DMS153 (cell line): ENCODE measurements at regions not wholly inside any gene's neighbourhood (a gene's known extent, or its start where the extent isn't known, plus 50 kb on each side); places are given as distances from the start of the nearest gene placed in this dataset.
"Not testable (repeated sequence)": the region's sequence is repeated elsewhere in the genome, so short reads cannot be mapped to it uniquely, and the experiment has no call there.

ENCODE experiments used
- DNase-seq: peaks from one replicate; lab custom pipeline; 2025; lab: John Stamatoyannopoulos, UW

GRCh38 chr9:33623658-33624586 is 99.9 kb downstream of the ANKRD18B start:
- DNase-seq: peak; percentile 78

- DNase-seq: not testable (repeated sequence)
Observed at GRCh38 chr9:33628318-33628717, 104.3 kb downstream of the ANKRD18B start.

- no peak for DNase-seq
Observed at GRCh38 chr9:33628865-33629410, 104.9 kb downstream of the ANKRD18B start.

GRCh38 chr9:33633636-33634035 is 109.6 kb downstream of the ANKRD18B start:
- DNase-seq: no peak

- DNase-seq: peak; percentile 73
Observed at GRCh38 chr9:33637881-33638280, 113.8 kb downstream of the ANKRD18B start.

GRCh38 chr9:33638391-33638915 is 114.4 kb downstream of the ANKRD18B start:
- DNase-seq: no peak

GRCh38 chr9:33645706-33646105 is 121.7 kb downstream of the ANKRD18B start:
- DNase-seq: no peak

- DNase-seq: no peak
Observed at GRCh38 chr9:33649463-33649862, 125.4 kb downstream of the ANKRD18B start.

GRCh38 chr9:33651125-33651524 is 127.1 kb downstream of the ANKRD18B start:
- DNase-seq: no peak

- DNase-seq: no peak
Observed at GRCh38 chr9:33659921-33660320, 135.4 kb upstream of the PRSS3 start.

GRCh38 chr9:33660772-33661171 is 134.6 kb upstream of the PRSS3 start:
- DNase-seq: no peak

GRCh38 chr9:33661176-33661575 is 134.2 kb upstream of the PRSS3 start:
- DNase-seq: no peak

- DNase-seq: no peak
Observed at GRCh38 chr9:33662871-33663270, 132.5 kb upstream of the PRSS3 start.

- not testable (repeated sequence) for DNase-seq
Observed at GRCh38 chr9:33676194-33676745, 119.1 kb upstream of the PRSS3 start.

GRCh38 chr9:33676746-33677505 is 118.4 kb upstream of the PRSS3 start:
- DNase-seq: peak; percentile 47

GRCh38 chr9:33677506-33677809 is 117.9 kb upstream of the PRSS3 start:
- DNase-seq: no peak

- DNase-seq: no peak
Observed at GRCh38 chr9:33677961-33678360, 117.4 kb upstream of the PRSS3 start.

- no peak for DNase-seq
Observed at GRCh38 chr9:33682551-33682950, 112.8 kb upstream of the PRSS3 start.

GRCh38 chr9:33684831-33685230 is 110.5 kb upstream of the PRSS3 start:
- no peak for DNase-seq

GRCh38 chr9:33686942-33687341 is 108.4 kb upstream of the PRSS3 start:
- no peak for DNase-seq

GRCh38 chr9:33687779-33688178 is 107.6 kb upstream of the PRSS3 start:
- peak; percentile 66 for DNase-seq
